Sigmoid colon (tissue), 6 donors: ENCODE measurements at regions not wholly inside any gene's neighbourhood (a gene's known extent, or its start where the extent isn't known, plus 50 kb on each side); places are given as distances from the start of the nearest gene placed in this dataset.

Experiments
- DNase-seq: peaks from one replicate; pipeline ENCODE4 v3.0.0-alpha.2; 2019
- H3K27ac ChIP-seq, 4 donors: fragments of 200-600 bp; sonication (generic); one replicate each; pipeline ENCODE4 v1.5.1; 2016 to 2019; ENCODE audit warnings: mild to moderate bottlenecking in 1 of 4
- H3K27me3 ChIP-seq, 3 donors: fragments of 200-600 bp; sonication (generic); one replicate each; pipeline ENCODE4 v1.5.1; 2019; ENCODE audit warnings: mild to moderate bottlenecking in 1 of 3
- H3K36me3 ChIP-seq, 4 donors: fragments of 200-600 bp; sonication (generic); one replicate each; pipeline ENCODE4 v1.5.1; 2016 to 2019
- H3K4me1 ChIP-seq, 4 donors: fragments of 200-600 bp; sonication (generic); one replicate each; pipeline ENCODE4 v1.5.1; 2017 to 2019
- H3K4me3 ChIP-seq, 4 donors: fragments of 200-600 bp; sonication (generic); one replicate each; pipeline ENCODE4 v1.5.1; 2017 to 2019; ENCODE audit warnings: mild to moderate bottlenecking in 2 of 4, moderate library complexity in 1 of 4
- H3K9me3 ChIP-seq, 4 donors: fragments of 200-600 bp in 3 of 4; sonication (generic) in 3 of 4; one replicate each; pipeline versions ENCODE4 v1.5.1 to v1.6.1; 2013 to 2019
- CTCF ChIP-seq, 4 experiments: fragments of 450-650 bp in 3 of 4; fragments of 200-600 bp in 1 of 4; IDR thresholded peaks; one replicate each; pipeline ENCODE4 v1.5.1; 2016 to 2019; ENCODE audit warnings: antibody characterized with exemption in 4 of 4, mild to moderate bottlenecking in 3 of 4, moderate library complexity in 2 of 4
- EP300 ChIP-seq, 4 donors: sonication (generic); formaldehyde crosslinking; IDR thresholded peaks; one replicate each; pipeline ENCODE4 v1.6.1; 2017; ENCODE audit warnings: antibody characterized with exemption in 4 of 4
- POLR2A ChIP-seq, 2 donors: fragments of 450-650 bp; IDR thresholded peaks; one replicate each; pipeline ENCODE4 v1.6.1; 2016; ENCODE audit warnings: antibody characterized with exemption in 2 of 2, mild to moderate bottlenecking in 2 of 2, moderate library complexity in 2 of 2
- POLR2AphosphoS5 ChIP-seq, 4 donors: sonication (generic); formaldehyde crosslinking; IDR thresholded peaks; one replicate each; pipeline ENCODE4 v1.6.1; 2017; ENCODE audit warnings: antibody characterized with exemption in 4 of 4
- whole genome bisulfite sequencing, 2 donors: extraction: QIAGEN DNeasy Blood & Tissue Kit; methylation state at CpG; one replicate each; pipeline ENCODE4 v1.1.7; 2013; 5-methylcytosine and 5-hydroxymethylcytosine counted together
- intact Hi-C: fragments of 100-400 bp; cut with DNase I; formaldehyde crosslinking; loops from one replicate; pipeline ENCODE4 v1.15.1; 2023
- donor health status: healthy with polysubstance abuse.
- donor health status: healthy.

GRCh38 chr2:6233993-6234392, 541.8 kb downstream of the SOX11 start:
- no peak overlapping the region for H3K27ac ChIP-seq
- WGBS, 2 donors: 80 to 82% methylated on average over 4 of the region's 4 CpGs
- H3K27me3 ChIP-seq: no peaks in the 10 kb centered on the region
- no peak for DNase-seq
- H3K4me1 ChIP-seq: no peaks in the 10 kb centered on the region
- no peaks in the 10 kb centered on the region for H3K9me3 ChIP-seq
- no peaks in the 10 kb centered on the region for H3K36me3 ChIP-seq
- TF ChIP-seq EP300 (IDR thresholded peaks at IDR 0.05): no peak
- no peak for TF ChIP-seq POLR2AphosphoS5 (IDR thresholded peaks at IDR 0.05)
- TF ChIP-seq CTCF (IDR thresholded peaks at IDR 0.05): no peak
- no peak for TF ChIP-seq POLR2A (IDR thresholded peaks at IDR 0.05)
- intact Hi-C loops: no loop called here
- no peak overlapping the region for H3K4me3 ChIP-seq

- H3K4me1 ChIP-seq: no peaks in the 10 kb centered on the region
- no peaks in the 10 kb centered on the region for H3K9me3 ChIP-seq
- no peak for DNase-seq
- intact Hi-C loops: no loop called here
- no peaks in the 10 kb centered on the region for H3K36me3 ChIP-seq
- no peak overlapping the region for H3K4me3 ChIP-seq
- H3K27ac ChIP-seq: no peak overlapping the region
- no peak for TF ChIP-seq CTCF (IDR thresholded peaks at IDR 0.05)
- no peak for TF ChIP-seq EP300 (IDR thresholded peaks at IDR 0.05)
- no peak for TF ChIP-seq POLR2AphosphoS5 (IDR thresholded peaks at IDR 0.05)
- TF ChIP-seq POLR2A (IDR thresholded peaks at IDR 0.05): no peak
- WGBS, 2 donors: 70 to 81% methylated on average over 3 of the region's 3 CpGs
- H3K27me3 ChIP-seq: no peaks in the 10 kb centered on the region
Observed at GRCh38 chr2:6234702-6235101, 542.5 kb downstream of the SOX11 start.

DNA sequence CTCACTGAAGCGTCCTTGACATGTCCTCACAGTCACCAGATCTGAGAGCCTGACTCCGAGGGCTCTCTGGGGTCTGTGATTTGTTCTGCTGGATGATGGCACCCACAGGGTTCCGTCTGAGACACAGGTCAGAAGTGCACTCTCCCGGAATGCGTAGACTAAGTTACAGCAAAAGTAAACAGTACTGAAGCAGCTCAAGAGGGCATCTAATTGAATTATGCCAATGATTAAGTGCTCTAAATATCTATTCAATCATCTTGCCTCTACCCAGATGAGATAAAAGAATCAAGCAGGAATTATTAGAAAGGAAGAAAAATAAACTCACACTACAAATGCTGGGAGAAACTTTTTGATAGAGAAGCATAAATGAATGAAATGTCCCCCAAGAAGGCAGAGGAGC, 544.1 kb downstream of the SOX11 start:
- TF ChIP-seq POLR2A (IDR thresholded peaks at IDR 0.05) (no peak), CTCF (IDR thresholded peaks at IDR 0.05) (no peak), POLR2AphosphoS5 (IDR thresholded peaks at IDR 0.05) (no peak), EP300 (IDR thresholded peaks at IDR 0.05) (no peak)
- H3K4me3 ChIP-seq: no peak overlapping the region
- H3K27me3 ChIP-seq: no peaks in the 10 kb centered on the region
- intact Hi-C loops: no loop called here
- H3K4me1 ChIP-seq: no peaks in the 10 kb centered on the region
- 53 to 55% methylated on average over 5 of the region's 5 CpGs for WGBS, 2 donors
- no peak for DNase-seq
- no peaks in the 10 kb centered on the region for H3K9me3 ChIP-seq
- no peak overlapping the region for H3K27ac ChIP-seq
- no peaks in the 10 kb centered on the region for H3K36me3 ChIP-seq

GRCh38 chr2:6237039-6237660, 545.0 kb downstream of the SOX11 start:
- intact Hi-C loops: no loop called here
- TF ChIP-seq POLR2A (IDR thresholded peaks at IDR 0.05) (no peak), EP300 (IDR thresholded peaks at IDR 0.05) (no peak), CTCF (IDR thresholded peaks at IDR 0.05) (no peak), POLR2AphosphoS5 (IDR thresholded peaks at IDR 0.05) (no peak)
- WGBS, 2 donors: 85 to 91% methylated on average over 8 of the region's 8 CpGs

GRCh38 chr2:6249557-6249956, 557.4 kb downstream of the SOX11 start:
- 74 to 83% methylated on average over 5 of the region's 5 CpGs for WGBS, 2 donors
- intact Hi-C loops: no loop called here
- TF ChIP-seq POLR2AphosphoS5 (IDR thresholded peaks at IDR 0.05) (no peak), POLR2A (IDR thresholded peaks at IDR 0.05) (no peak), CTCF (IDR thresholded peaks at IDR 0.05) (no peak), EP300 (IDR thresholded peaks at IDR 0.05) (no peak)

More at GRCh38 chr2:6237039-6237660, 545.0 kb downstream of the SOX11 start:
- H3K27me3 ChIP-seq: no peaks in the 10 kb centered on the region
- H3K36me3 ChIP-seq: no peaks in the 10 kb centered on the region
- H3K9me3 ChIP-seq: no peaks in the 10 kb centered on the region
- DNase-seq: no peak
- H3K4me3 ChIP-seq: no peak overlapping the region
- H3K4me1 ChIP-seq: no peaks in the 10 kb centered on the region
- no peak overlapping the region for H3K27ac ChIP-seq

More at GRCh38 chr2:6249557-6249956, 557.4 kb downstream of the SOX11 start:
- Histone ChIP-seq H3K9me3 (no peaks in the 10 kb centered on the region), H3K36me3 (no peaks in the 10 kb centered on the region), H3K4me1 (no peaks in the 10 kb centered on the region), H3K4me3 (no peak overlapping the region), H3K27me3 (no peaks in the 10 kb centered on the region), H3K27ac (no peak overlapping the region)
- no peak for DNase-seq
